ENCODE measurements at regions not wholly inside any gene's neighbourhood (a gene's known extent, or its start where the extent isn't known, plus 50 kb on each side); places are given as distances from the start of the nearest gene placed in this dataset.

DNA sequence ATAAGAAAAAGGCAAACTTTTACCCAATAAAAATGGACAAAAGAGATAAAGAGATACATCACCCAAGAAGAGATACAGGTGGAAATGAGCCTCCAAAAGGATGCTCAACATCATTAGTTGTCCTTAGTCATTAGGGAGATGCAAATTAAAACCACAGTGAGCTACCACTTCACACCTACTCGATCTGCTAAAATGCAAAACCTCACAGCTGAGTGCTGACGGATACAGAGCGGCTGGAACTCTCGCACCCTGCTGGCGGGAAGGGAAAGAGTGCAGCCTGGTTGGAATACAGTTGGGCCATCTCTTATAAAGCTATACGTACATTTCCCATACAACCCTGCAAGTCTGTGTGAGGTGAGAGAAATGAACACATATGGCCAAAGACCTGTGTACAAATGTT lies 78.5 kb upstream of the PRR20G start:
- TF ChIP-seq, protein P1, sequence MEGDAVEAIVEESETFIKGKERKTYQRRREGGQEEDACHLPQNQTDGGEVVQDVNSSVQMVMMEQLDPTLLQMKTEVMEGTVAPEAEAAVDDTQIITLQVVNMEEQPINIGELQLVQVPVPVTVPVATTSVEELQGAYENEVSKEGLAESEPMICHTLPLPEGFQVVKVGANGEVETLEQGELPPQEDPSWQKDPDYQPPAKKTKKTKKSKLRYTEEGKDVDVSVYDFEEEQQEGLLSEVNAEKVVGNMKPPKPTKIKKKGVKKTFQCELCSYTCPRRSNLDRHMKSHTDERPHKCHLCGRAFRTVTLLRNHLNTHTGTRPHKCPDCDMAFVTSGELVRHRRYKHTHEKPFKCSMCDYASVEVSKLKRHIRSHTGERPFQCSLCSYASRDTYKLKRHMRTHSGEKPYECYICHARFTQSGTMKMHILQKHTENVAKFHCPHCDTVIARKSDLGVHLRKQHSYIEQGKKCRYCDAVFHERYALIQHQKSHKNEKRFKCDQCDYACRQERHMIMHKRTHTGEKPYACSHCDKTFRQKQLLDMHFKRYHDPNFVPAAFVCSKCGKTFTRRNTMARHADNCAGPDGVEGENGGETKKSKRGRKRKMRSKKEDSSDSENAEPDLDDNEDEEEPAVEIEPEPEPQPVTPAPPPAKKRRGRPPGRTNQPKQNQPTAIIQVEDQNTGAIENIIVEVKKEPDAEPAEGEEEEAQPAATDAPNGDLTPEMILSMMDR (IDR thresholded peaks at IDR 0.05), result no peak
- no peak for TF ChIP-seq POLR2A (IDR thresholded peaks at IDR 0.05)
